Activated T-cell treated with anti-CD3 and anti-CD28 coated beads, Interleukin-2, amount 50 U/mL, for 24 hours (primary cell): ENCODE measurements at regions not wholly inside any gene's neighbourhood (a gene's known extent, or its start where the extent isn't known, plus 50 kb on each side); places are given as distances from the start of the nearest gene placed in this dataset.
"Not testable (repeated sequence)": the region's sequence is repeated elsewhere in the genome, so short reads cannot be mapped to it uniquely, and the experiment has no call there.

Experiments
- DNase-seq: peaks from one replicate; pipeline ENCODE4 v3.0.0-alpha.2; 2020
- H3K27ac Mint-ChIP-seq: 2 replicates; pipeline ENCODE4 v1.8.0; 2020; ENCODE audit warnings: mild to moderate bottlenecking, mixed read lengths
- H3K27me3 Mint-ChIP-seq: 2 replicates; pipeline ENCODE4 v1.8.0; 2020; ENCODE audit warnings: mixed read lengths
- H3K36me3 Mint-ChIP-seq: 2 replicates; pipeline ENCODE4 v1.8.0; 2020; ENCODE audit warnings: low read depth, mixed read lengths
- H3K4me1 Mint-ChIP-seq: 2 replicates; pipeline ENCODE4 v1.8.0; 2020; ENCODE audit warnings: low read depth, mixed read lengths
- H3K4me3 Mint-ChIP-seq: 2 replicates; pipeline ENCODE4 v1.8.0; 2020; ENCODE audit warnings: mild to moderate bottlenecking, moderate library complexity, mixed read lengths
- H3K9me3 Mint-ChIP-seq: 2 replicates; pipeline ENCODE4 v1.8.0; 2020; ENCODE audit warnings: mixed read lengths

DNA sequence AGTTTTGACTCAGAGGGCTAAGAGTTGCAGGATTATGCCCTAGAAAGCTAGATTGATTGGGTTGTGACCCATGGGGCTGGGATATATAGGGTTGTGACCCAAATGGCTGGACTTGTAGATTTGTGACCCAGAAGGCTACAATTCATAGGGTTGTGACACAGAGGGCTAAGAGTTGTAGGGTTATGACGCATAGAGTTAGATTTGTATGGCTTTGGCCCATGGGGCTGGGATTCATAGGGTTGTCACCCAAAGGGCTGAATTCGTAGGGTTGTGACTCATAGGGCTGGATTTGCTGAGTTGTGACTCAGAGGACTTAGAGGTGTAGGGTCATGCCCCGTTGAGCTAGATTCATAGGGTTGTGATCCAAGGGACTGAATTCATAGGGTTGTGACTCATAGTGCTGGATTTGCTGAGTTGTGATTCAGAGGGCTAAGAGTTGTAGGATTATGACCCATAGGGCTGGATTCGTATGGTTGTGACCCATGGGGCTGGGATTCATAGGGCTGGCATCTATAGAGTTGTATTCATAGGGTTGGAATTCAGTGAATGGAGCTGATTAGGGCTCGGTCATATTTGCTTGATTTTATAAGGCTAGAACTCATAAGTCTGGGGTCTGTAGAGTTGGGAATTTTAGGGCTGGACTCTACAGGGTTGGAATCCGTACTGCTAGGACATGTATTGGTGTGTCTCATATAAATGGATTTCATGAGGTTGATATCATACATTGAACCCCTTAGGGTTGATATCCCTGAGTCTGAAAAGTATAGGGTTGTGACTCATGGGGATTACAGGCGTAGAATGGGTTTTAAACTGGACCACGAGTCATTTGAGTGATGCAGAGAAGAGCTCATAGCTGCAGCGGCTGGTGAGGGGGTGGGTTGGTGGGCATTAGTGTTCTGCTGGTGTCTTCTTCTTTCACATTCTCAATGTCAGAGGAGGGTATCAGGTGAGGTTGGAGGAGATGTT lies 125.7 kb downstream of the CRLF2 start:
- peaks cover 29% of the 10 kb centered on the region for H3K27me3 Mint-ChIP-seq
- no peak for DNase-seq
- no peaks in the 10 kb centered on the region for H3K4me1 Mint-ChIP-seq
- H3K36me3 Mint-ChIP-seq: no peaks in the 10 kb centered on the region
- no peak overlapping the region for H3K27ac Mint-ChIP-seq
- H3K4me3 Mint-ChIP-seq: no peak overlapping the region
- peaks cover 29% of the 10 kb centered on the region for H3K9me3 Mint-ChIP-seq

DNA sequence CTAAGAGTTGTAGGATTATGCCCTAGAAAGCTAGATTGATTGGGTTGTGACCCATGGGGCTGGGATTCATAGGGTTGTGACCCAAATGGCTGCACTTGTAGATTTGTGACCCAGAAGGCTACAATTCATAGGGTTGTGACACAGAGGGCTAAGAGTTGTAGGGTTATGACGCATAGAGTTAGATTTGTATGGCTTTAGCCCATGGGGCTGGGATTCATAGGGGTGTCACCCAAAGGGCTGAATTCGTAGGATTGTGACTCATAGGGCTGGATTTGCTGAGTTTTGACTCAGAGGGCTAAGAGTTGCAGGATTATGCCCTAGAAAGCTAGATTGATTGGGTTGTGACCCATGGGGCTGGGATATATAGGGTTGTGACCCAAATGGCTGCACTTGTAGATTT lies 126.6 kb downstream of the CRLF2 start:
- peaks cover 29% of the 10 kb centered on the region for H3K9me3 Mint-ChIP-seq
- not testable (repeated sequence) for H3K27ac Mint-ChIP-seq, DNase-seq, H3K4me3 Mint-ChIP-seq, H3K4me1 Mint-ChIP-seq, H3K36me3 Mint-ChIP-seq
- peaks cover 31% of the 10 kb centered on the region for H3K27me3 Mint-ChIP-seq

DNA sequence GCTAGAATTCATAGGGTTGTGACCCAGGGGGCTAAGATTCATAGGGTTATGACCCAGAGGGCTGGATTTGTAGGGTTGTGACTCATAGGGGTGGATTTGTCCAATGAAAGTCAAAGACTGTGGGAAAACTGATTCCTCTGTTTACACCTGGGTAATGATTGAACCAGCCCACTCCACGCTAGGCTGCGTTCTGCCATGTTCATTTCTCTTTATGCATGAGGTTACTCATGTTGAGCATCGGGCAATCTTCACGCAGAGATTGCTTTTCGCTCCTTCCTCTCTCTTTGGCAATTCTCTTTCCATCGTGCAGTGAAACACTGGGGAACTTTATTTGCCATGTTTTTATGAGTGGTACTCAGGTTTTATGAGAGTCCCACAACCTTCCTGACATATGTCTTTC lies 127.8 kb downstream of the CRLF2 start:
- Mint-ChIP-seq H3K36me3 (no peaks in the 10 kb centered on the region), H3K27me3 (peaks cover 34% of the 10 kb centered on the region), H3K9me3 (peaks cover 29% of the 10 kb centered on the region), H3K27ac (no peak overlapping the region), H3K4me3 (no peak overlapping the region), H3K4me1 (no peaks in the 10 kb centered on the region)
- DNase-seq: no peak

DNA sequence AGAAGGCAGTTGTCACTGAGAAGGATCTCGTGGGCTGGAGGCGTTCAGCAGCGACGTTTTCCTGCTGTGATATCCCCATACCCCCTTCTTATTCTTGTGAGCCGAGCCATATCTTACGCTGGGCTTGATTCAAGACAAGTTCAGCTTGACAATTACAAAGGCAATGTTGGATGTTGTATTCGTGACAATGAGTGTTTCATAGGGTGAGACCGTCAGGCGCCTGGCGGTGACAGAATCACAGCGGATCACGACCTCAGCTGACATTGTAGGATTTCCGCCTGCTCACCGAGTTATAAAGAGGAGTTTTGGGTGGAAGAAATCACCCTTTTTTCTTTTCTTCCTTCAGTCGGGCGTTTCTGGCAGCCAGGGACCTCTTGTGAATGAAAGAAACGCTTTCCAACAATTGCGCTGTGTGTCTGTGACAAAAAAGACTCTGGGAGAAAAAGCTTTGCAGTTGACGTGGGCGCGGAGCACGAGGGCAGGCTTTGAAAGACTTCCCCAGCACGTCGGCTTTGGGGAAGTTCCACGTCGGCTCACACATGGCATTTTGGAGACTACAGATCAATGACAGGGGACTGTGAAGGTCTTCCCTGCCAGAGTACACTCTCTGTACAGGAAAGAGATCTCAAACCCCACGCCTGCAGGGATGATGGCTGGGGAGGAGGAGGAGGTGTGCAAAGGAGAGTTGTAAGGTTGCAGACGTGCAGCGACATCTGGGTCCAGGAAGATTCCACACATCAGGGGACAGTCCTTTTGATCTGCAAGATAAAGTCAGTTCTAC lies 135.4 kb downstream of the CRLF2 start:
- H3K4me3 Mint-ChIP-seq: peak overlapping the region; percentile 30
- H3K4me1 Mint-ChIP-seq: peaks cover 9% of the 10 kb centered on the region
- H3K9me3 Mint-ChIP-seq: peaks cover 15% of the 10 kb centered on the region
- no peak overlapping the region for H3K27ac Mint-ChIP-seq
- DNase-seq: no peak
- H3K36me3 Mint-ChIP-seq: no peaks in the 10 kb centered on the region
- H3K27me3 Mint-ChIP-seq: peaks cover 26% of the 10 kb centered on the region

DNA sequence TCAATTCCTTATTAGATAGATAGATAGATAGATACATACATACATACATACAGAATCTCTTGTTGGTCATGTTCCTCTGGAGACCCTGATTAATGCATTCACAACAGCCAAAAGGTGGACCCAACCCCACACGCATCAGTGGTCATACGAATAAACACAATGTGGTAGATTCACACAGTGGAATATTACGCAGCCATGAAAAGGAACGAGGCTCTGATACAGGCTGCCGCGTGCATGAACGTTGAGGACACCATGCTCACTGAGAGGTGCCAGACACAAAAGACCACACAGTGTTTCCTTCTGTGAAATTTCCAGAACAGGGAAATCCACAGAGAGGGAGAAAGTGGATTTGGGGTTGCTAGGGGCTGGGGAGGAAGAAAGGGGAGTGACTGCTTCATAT lies 136.7 kb downstream of the CRLF2 start:
- no peak for DNase-seq
- no peaks in the 10 kb centered on the region for H3K36me3 Mint-ChIP-seq
- no peak overlapping the region for H3K4me3 Mint-ChIP-seq
- peaks cover 15% of the 10 kb centered on the region for H3K9me3 Mint-ChIP-seq
- H3K4me1 Mint-ChIP-seq: peaks cover 9% of the 10 kb centered on the region
- peaks cover 21% of the 10 kb centered on the region for H3K27me3 Mint-ChIP-seq
- no peak overlapping the region for H3K27ac Mint-ChIP-seq

DNA sequence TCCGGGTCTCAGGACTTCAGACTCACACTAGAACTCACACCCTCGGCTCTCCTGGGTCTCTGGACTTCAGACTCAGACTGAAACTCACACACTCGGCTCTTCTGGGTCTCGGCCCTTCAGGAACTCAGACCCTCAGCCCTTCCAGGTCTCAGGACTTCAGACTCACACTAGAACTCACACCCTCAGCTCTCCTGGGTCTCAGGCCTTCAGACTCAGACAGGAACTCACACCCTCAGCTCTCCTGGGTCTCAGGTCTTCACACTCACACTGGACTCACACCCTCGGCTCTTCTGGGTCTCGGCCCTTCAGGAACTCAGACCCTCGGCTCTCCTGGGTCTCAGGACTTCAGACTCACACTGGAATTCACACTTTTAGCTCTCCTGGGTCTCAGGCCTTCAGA lies 137.3 kb downstream of the CRLF2 start:
- Mint-ChIP-seq H3K27me3 (peaks cover 18% of the 10 kb centered on the region), H3K4me1 (peaks cover 9% of the 10 kb centered on the region), H3K9me3 (peaks cover 15% of the 10 kb centered on the region), H3K4me3 (no peak overlapping the region), H3K36me3 (no peaks in the 10 kb centered on the region), H3K27ac (no peak overlapping the region)
- DNase-seq: no peak

DNA sequence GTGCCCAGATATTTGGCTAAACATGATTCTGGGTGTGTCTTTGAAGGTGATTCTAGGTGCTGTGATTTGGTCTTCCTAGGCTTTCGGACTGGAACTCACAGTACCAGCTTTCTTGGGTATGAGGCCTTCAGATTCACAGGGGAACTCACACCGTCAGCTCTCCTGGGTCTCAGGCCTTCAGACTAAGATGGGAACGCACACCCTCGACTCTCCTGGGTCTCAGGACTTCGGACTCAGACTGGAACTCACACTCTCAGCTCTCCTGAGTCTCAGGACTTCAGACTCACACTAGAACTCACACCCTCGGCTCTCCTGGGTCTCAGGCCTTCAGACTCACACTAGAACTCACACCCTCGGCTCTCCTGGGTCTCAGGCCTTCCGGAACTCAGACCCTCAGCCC lies 137.7 kb downstream of the CRLF2 start:
- H3K36me3 Mint-ChIP-seq: no peaks in the 10 kb centered on the region
- peaks cover 15% of the 10 kb centered on the region for H3K9me3 Mint-ChIP-seq
- H3K27ac Mint-ChIP-seq: no peak overlapping the region
- H3K4me1 Mint-ChIP-seq: peaks cover 9% of the 10 kb centered on the region
- no peak for DNase-seq
- peaks cover 18% of the 10 kb centered on the region for H3K27me3 Mint-ChIP-seq
- H3K4me3 Mint-ChIP-seq: no peak overlapping the region

DNA sequence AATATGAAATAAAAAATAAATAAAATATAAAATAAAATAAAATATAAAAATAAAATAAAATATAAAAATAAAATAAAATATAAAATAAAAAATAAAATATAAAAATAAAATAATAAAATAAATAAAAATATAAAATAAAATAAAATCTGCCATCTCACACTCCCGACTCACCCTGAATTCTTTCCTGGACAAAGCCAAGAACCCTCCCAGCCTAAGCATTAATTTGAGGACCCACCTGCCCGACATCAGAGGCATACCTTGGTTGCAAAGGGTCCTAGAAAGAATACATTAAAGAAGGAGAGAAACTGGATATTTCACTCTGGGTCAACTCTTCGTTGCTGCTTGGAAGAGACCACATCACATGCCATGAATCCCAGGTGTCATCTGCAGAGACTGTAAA lies 138.3 kb downstream of the CRLF2 start:
- no peak for DNase-seq
- Mint-ChIP-seq H3K4me3 (no peak overlapping the region), H3K36me3 (no peaks in the 10 kb centered on the region), H3K27me3 (peaks cover 18% of the 10 kb centered on the region), H3K27ac (no peak overlapping the region), H3K4me1 (peaks cover 9% of the 10 kb centered on the region), H3K9me3 (peaks cover 15% of the 10 kb centered on the region)

DNA sequence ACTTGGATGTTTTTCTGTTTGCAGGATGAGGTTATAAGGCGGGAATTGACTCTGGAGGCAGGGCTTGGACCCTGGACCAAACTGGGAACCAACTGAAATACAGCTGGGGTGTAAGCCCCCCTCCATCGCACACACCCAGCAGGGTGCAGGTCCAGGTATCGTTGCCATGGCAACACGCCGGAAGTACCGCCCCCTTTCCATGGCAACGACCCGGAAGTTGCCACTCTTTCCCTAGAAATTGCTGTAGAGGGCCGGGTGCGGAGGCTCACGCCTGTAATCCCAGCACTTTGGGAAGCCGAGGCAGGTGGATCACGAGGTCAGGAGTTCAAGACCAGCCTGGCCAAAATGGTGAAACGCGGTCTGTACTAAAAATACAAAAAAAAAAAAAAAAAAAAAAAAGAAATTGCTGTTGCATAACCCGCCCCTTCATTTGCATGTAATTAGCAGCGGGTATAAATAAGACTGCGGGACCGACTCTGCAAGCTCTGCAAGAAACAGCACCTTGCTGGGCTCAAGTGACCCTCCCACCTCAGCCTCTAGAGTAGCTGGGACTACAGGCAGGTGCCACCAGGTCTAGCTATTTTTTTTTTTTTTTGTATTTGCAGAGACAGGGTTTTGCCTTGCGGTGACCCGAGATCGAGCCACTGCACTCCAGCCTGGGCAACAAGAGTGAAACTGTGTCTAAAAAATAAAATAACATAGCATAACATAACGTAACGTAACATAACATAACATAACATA lies 139.6 kb downstream of the CRLF2 start:
- DNase-seq: no peak
- no peaks in the 10 kb centered on the region for H3K36me3 Mint-ChIP-seq
- H3K27me3 Mint-ChIP-seq: peaks cover 20% of the 10 kb centered on the region
- H3K4me1 Mint-ChIP-seq: peaks cover 9% of the 10 kb centered on the region
- no peak overlapping the region for H3K4me3 Mint-ChIP-seq
- H3K27ac Mint-ChIP-seq: no peak overlapping the region
- peaks cover 15% of the 10 kb centered on the region for H3K9me3 Mint-ChIP-seq

DNA sequence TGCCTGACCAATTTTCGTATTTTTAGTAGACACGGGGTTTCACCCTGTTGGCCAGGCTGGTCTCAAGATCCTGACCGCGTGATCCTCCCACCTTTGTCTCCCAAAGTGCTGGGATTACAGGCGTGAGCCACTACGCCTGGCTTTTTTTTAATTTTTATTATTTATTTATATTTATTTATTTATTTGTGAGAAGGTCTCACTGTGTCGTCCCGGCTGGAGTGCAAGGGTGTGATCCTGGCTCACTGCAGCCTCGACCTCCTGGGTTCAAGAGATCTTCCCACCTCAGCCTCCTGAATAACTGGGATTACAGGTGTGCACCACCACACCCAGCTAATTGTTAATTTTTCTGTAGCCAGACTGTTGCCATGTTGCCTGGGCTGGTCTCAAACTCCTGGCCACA lies 141.1 kb downstream of the CRLF2 start:
- Mint-ChIP-seq H3K4me3 (no peak overlapping the region), H3K9me3 (peaks cover 15% of the 10 kb centered on the region), H3K36me3 (no peaks in the 10 kb centered on the region), H3K27me3 (peaks cover 15% of the 10 kb centered on the region), H3K27ac (no peak overlapping the region), H3K4me1 (no peaks in the 10 kb centered on the region)
- no peak for DNase-seq

DNA sequence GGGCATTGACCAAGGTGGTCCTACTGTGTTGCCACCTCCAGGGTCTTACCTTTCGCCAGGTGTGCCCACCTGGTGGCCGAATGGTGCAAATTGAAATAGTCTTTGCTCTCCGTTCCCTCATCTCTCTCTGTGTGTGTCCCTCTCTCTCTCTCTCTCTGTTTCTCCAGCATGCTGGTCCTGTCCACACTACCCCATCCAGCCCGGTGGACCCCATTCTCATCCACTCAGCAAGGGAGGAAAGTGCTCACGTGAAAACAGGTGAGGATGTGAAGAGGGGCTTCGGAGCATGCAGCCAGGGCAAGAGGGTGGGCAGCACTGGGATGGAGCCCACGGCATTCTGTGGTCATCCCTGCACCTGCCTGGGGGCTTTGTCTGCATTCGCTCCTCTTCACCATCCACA lies 150.1 kb downstream of the CRLF2 start:
- H3K4me3 Mint-ChIP-seq: no peak overlapping the region
- no peaks in the 10 kb centered on the region for H3K4me1 Mint-ChIP-seq
- no peaks in the 10 kb centered on the region for H3K27me3 Mint-ChIP-seq
- DNase-seq: no peak
- H3K36me3 Mint-ChIP-seq: no peaks in the 10 kb centered on the region
- peaks cover 23% of the 10 kb centered on the region for H3K9me3 Mint-ChIP-seq
- no peak overlapping the region for H3K27ac Mint-ChIP-seq

DNA sequence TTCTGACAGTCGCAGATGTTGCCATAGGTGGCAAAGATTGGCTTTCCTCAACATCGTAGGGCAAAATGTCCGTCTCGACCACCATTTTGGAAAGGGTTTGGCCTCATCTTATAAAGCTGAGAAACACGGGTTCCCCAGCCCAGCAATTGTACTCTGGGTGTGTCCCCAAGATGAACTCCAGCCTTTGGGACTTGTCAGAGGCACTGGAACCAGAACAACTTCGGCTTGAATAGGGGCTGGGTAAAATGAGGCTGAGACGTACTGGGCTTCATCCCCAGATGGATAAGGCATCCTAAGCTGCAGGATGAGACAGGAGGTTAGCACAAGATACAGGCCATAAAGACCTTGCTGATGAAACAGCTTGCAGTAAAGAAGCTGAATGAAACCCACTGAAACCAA lies 151.9 kb downstream of the CRLF2 start:
- H3K4me3 Mint-ChIP-seq: no peak overlapping the region
- peaks cover 23% of the 10 kb centered on the region for H3K9me3 Mint-ChIP-seq
- no peaks in the 10 kb centered on the region for H3K27me3 Mint-ChIP-seq
- DNase-seq: no peak
- H3K27ac Mint-ChIP-seq: no peak overlapping the region
- no peaks in the 10 kb centered on the region for H3K4me1 Mint-ChIP-seq
- no peaks in the 10 kb centered on the region for H3K36me3 Mint-ChIP-seq

DNA sequence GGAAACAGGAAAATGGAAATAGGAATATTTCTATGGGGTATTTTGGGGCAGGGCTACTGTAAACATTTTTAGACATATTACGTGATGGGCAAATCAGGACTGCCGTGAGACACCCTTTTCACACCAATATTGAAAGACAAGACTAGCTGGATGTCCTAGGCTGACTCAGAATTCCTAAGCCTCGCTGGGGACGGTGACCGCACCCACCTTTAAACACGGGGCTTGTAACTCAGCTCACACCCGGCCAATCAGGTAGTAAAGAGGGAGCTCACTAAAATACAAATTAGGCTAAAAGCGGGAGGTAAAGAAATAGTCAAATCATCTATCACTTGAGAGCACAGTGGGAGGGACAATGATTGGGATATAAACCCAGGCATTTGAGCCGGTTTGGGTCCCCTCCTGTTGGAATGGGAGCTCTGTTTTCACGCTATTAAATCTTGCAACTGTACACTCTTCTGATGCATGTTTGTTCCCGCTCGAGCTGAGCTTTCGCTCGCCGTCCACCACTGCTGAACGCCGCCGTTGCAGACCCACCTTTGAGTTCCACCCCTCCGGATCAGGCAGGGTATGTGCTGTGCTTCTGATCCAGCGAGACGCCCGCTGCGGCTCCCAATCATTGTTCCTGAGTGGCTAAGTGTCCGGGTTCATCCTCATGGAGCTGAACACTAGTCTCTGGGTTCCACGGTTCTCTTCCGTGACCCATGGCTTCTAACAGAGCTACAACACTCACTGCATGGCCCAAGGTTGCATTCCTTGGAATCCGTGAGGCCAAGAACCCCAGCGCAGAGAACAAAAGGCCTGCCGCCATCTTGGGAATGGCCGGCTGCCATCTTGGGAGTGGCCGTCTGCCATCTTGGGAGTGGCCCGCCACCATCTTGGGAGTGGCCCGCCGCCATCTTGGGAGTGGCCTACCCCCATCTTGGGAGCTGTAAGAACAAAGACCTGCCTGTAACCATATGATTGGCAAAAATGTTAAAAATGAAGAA lies 152.6 kb downstream of the CRLF2 start:
- DNase-seq: no peak
- H3K4me1 Mint-ChIP-seq: no peaks in the 10 kb centered on the region
- H3K27me3 Mint-ChIP-seq: no peaks in the 10 kb centered on the region
- no peak overlapping the region for H3K27ac Mint-ChIP-seq
- no peaks in the 10 kb centered on the region for H3K36me3 Mint-ChIP-seq
- H3K4me3 Mint-ChIP-seq: no peak overlapping the region
- peaks cover 23% of the 10 kb centered on the region for H3K9me3 Mint-ChIP-seq

DNA sequence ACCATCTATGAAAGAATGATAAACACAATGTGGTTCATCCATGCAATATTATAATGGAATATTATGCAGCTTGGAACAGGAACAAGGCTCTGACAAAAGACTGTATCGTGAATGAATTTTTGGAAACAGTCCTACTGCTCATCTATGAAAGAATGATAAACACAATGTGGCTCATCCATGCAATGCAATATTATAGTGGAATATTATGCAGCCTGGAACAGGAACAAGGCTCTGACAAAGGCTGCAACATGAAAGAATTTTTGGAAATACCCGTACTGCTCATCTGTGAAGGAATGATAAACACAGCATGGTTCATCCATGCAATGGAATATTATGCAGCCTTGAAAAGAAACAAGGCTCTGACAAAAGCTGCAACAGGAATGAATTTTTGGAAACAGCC lies 158.8 kb downstream of the CRLF2 start:
- not testable (repeated sequence) for H3K27me3 Mint-ChIP-seq, DNase-seq, H3K4me3 Mint-ChIP-seq, H3K36me3 Mint-ChIP-seq, H3K27ac Mint-ChIP-seq, H3K4me1 Mint-ChIP-seq
- peaks cover 25% of the 10 kb centered on the region for H3K9me3 Mint-ChIP-seq
